ENCODE measurements at regions not wholly inside any gene's neighbourhood (a gene's known extent, or its start where the extent isn't known, plus 50 kb on each side); places are given as distances from the start of the nearest gene placed in this dataset.

GRCh38 chr5:97338729-97339128 is 155.7 kb upstream of the RIOK2 start:
- Histone ChIP-seq H3K27ac (ENCODE audit: low read depth, low read length) (no peak overlapping the region), H3K27me3 (ENCODE audit: control insufficient read depth, insufficient read depth, low read length) (no peaks in the 10 kb centered on the region), H3K36me3 (ENCODE audit: control insufficient read depth, insufficient read depth, low read length) (no peaks in the 10 kb centered on the region), H3K9ac (ENCODE audit: low read length) (no peak overlapping the region), H3K4me1 (ENCODE audit: control insufficient read depth, insufficient read depth, low read length) (no peaks in the 10 kb centered on the region), H3K4me3 (ENCODE audit: low read length) (no peak overlapping the region)

- no peaks in the 10 kb centered on the region for H3K36me3 ChIP-seq (ENCODE audit: control insufficient read depth, insufficient read depth, low read length)
- no peaks in the 10 kb centered on the region for H3K27me3 ChIP-seq (ENCODE audit: control insufficient read depth, insufficient read depth, low read length)
- H3K4me1 ChIP-seq (ENCODE audit: control insufficient read depth, insufficient read depth, low read length): no peaks in the 10 kb centered on the region
- no peak overlapping the region for H3K9ac ChIP-seq (ENCODE audit: low read length)
- no peak overlapping the region for H3K4me3 ChIP-seq (ENCODE audit: low read length)
- no peak overlapping the region for H3K27ac ChIP-seq (ENCODE audit: low read depth, low read length)
Observed at GRCh38 chr5:97355775-97356174, 172.7 kb upstream of the RIOK2 start.

GRCh38 chr5:97363577-97363976 is 180.5 kb upstream of the RIOK2 start:
- H3K4me1 ChIP-seq (ENCODE audit: control insufficient read depth, insufficient read depth, low read length): no peaks in the 10 kb centered on the region
- no peaks in the 10 kb centered on the region for H3K27me3 ChIP-seq (ENCODE audit: control insufficient read depth, insufficient read depth, low read length)
- H3K4me3 ChIP-seq (ENCODE audit: low read length): no peak overlapping the region
- no peak overlapping the region for H3K27ac ChIP-seq (ENCODE audit: low read depth, low read length)
- no peaks in the 10 kb centered on the region for H3K36me3 ChIP-seq (ENCODE audit: control insufficient read depth, insufficient read depth, low read length)
- no peak overlapping the region for H3K9ac ChIP-seq (ENCODE audit: low read length)

- Histone ChIP-seq H3K27me3 (ENCODE audit: control insufficient read depth, insufficient read depth, low read length) (no peaks in the 10 kb centered on the region), H3K4me3 (ENCODE audit: low read length) (no peak overlapping the region), H3K4me1 (ENCODE audit: control insufficient read depth, insufficient read depth, low read length) (no peaks in the 10 kb centered on the region), H3K36me3 (ENCODE audit: control insufficient read depth, insufficient read depth, low read length) (no peaks in the 10 kb centered on the region), H3K9ac (ENCODE audit: low read length) (no peak overlapping the region), H3K27ac (ENCODE audit: low read depth, low read length) (no peak overlapping the region)
Observed at GRCh38 chr5:97364731-97365130, 181.7 kb upstream of the RIOK2 start.

GRCh38 chr5:97365163-97365845 is 182.3 kb upstream of the RIOK2 start:
- H3K4me3 ChIP-seq (ENCODE audit: low read length): no peak overlapping the region
- no peaks in the 10 kb centered on the region for H3K36me3 ChIP-seq (ENCODE audit: control insufficient read depth, insufficient read depth, low read length)
- H3K4me1 ChIP-seq (ENCODE audit: control insufficient read depth, insufficient read depth, low read length): no peaks in the 10 kb centered on the region
- no peak overlapping the region for H3K27ac ChIP-seq (ENCODE audit: low read depth, low read length)
- H3K9ac ChIP-seq (ENCODE audit: low read length): no peak overlapping the region
- H3K27me3 ChIP-seq (ENCODE audit: control insufficient read depth, insufficient read depth, low read length): no peaks in the 10 kb centered on the region

DNA sequence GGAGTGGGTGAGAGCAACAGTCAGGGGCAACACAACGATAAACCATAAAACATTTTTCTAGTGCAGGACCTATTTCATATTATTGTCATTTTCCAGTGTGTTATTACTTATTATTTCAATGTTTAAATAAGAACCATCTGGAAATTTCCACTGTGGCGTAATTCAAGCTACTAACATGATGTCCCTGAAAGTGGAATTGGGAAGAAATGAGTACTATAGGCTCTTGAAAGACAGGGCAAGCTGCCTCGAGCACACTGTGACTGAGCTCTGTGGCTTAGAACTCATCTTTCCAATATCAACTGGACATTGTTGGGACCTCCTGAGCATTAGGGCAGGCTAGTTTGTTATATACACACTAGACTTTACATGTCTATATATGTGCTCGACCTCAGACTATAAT is 182.9 kb upstream of the RIOK2 start:
- H3K4me1 ChIP-seq (ENCODE audit: control insufficient read depth, insufficient read depth, low read length): no peaks in the 10 kb centered on the region
- H3K4me3 ChIP-seq (ENCODE audit: low read length): no peak overlapping the region
- no peak overlapping the region for H3K9ac ChIP-seq (ENCODE audit: low read length)
- no peaks in the 10 kb centered on the region for H3K36me3 ChIP-seq (ENCODE audit: control insufficient read depth, insufficient read depth, low read length)
- H3K27ac ChIP-seq (ENCODE audit: low read depth, low read length): no peak overlapping the region
- H3K27me3 ChIP-seq (ENCODE audit: control insufficient read depth, insufficient read depth, low read length): no peaks in the 10 kb centered on the region

DNA sequence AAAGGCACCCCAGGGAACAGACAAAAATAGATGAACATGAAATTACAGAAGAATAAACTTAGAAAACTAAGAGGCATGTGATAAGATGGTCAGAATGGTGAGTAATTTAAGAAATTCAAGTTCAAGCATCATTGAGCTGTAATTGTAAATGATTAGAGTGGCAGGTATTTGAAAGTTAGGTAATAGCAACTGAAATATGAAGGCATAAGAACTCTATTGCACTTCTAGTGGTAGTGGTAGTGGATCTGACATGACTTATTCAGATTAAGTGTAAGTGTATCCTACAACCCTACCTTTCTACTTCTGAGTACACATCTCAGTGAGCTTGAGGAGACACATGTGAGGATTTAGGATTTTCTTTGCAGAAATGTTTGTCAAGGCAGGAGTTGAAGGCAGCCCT is 192.9 kb upstream of the RIOK2 start:
- H3K36me3 ChIP-seq (ENCODE audit: control insufficient read depth, insufficient read depth, low read length): no peaks in the 10 kb centered on the region
- H3K4me3 ChIP-seq (ENCODE audit: low read length): no peak overlapping the region
- H3K4me1 ChIP-seq (ENCODE audit: control insufficient read depth, insufficient read depth, low read length): no peaks in the 10 kb centered on the region
- no peak overlapping the region for H3K27ac ChIP-seq (ENCODE audit: low read depth, low read length)
- H3K9ac ChIP-seq (ENCODE audit: low read length): no peak overlapping the region
- H3K27me3 ChIP-seq (ENCODE audit: control insufficient read depth, insufficient read depth, low read length): no peaks in the 10 kb centered on the region

- Histone ChIP-seq H3K4me1 (ENCODE audit: control insufficient read depth, insufficient read depth, low read length) (no peaks in the 10 kb centered on the region), H3K36me3 (ENCODE audit: control insufficient read depth, insufficient read depth, low read length) (no peaks in the 10 kb centered on the region), H3K27me3 (ENCODE audit: control insufficient read depth, insufficient read depth, low read length) (no peaks in the 10 kb centered on the region), H3K9ac (ENCODE audit: low read length) (no peak overlapping the region), H3K4me3 (ENCODE audit: low read length) (no peak overlapping the region), H3K27ac (ENCODE audit: low read depth, low read length) (no peak overlapping the region)
Observed at GRCh38 chr5:97377582-97377981, 194.5 kb upstream of the RIOK2 start.

DNA sequence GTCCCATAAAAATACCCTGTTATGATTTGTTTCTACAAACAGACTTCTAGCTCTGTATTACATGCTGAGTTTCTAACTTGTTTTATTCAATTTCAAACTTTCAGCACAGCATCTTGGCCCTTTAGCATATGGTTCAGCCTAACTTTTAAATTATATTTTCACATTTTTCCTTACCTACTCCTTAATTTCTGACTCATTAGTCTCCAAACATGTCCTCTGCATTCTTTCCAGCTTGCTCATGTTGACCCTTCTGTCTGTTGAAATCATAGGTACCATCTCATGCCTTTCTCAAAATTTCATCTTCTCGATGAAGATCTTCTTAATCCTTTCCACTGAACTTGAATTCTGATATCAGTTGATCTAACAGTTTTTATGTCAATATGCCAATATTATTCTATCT is 200.9 kb upstream of the RIOK2 start:
- no peaks in the 10 kb centered on the region for H3K27me3 ChIP-seq (ENCODE audit: control insufficient read depth, insufficient read depth, low read length)
- no peaks in the 10 kb centered on the region for H3K36me3 ChIP-seq (ENCODE audit: control insufficient read depth, insufficient read depth, low read length)
- H3K4me1 ChIP-seq (ENCODE audit: control insufficient read depth, insufficient read depth, low read length): no peaks in the 10 kb centered on the region
- no peak overlapping the region for H3K4me3 ChIP-seq (ENCODE audit: low read length)
- H3K27ac ChIP-seq (ENCODE audit: low read depth, low read length): no peak overlapping the region
- H3K9ac ChIP-seq (ENCODE audit: low read length): no peak overlapping the region

DNA sequence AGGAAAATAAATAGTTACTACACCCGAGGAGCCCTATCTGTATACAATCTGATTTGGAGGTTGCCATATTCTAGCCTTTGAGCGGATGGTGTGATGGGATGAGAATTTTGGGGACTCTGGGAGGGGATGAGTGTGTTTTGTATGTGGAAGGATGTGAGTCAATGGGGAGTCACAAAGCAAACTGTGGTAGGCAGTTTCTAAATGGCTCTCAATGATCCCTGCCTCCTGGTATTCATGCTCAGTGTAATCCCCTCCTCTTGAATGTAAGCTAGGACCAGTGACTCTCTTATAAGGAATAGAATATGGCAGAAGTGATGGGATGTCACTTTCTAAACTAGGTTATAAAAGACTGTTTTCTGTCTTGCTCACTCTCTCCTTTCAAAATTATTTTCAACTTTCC is 205.7 kb upstream of the RIOK2 start:
- Histone ChIP-seq H3K36me3 (ENCODE audit: control insufficient read depth, insufficient read depth, low read length) (no peaks in the 10 kb centered on the region), H3K4me1 (ENCODE audit: control insufficient read depth, insufficient read depth, low read length) (no peaks in the 10 kb centered on the region), H3K9ac (ENCODE audit: low read length) (no peak overlapping the region), H3K27ac (ENCODE audit: low read depth, low read length) (no peak overlapping the region), H3K4me3 (ENCODE audit: low read length) (no peak overlapping the region), H3K27me3 (ENCODE audit: control insufficient read depth, insufficient read depth, low read length) (no peaks in the 10 kb centered on the region)

DNA sequence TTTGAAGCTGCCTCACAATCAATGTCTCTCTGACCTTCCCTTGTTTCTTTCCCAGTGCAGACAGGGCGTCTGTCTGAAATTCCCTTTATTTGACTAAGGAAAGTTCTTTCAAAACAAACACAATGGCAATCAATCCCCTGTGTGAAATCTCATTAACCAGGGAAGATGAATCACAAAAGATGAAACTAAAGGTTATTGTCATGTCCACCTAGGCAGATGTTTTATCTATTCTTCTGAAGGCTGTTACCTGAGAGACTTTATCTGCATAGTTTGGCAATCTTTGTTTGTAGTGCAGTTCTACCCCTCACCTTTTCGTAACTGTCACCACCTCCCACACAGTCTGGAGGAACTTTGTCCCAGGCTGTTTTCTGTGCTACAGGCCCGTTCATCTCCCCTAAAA is 217.5 kb upstream of the RIOK2 start:
- Histone ChIP-seq H3K4me3 (ENCODE audit: low read length) (no peak overlapping the region), H3K27ac (ENCODE audit: low read depth, low read length) (no peak overlapping the region), H3K4me1 (ENCODE audit: control insufficient read depth, insufficient read depth, low read length) (no peaks in the 10 kb centered on the region)

GRCh38 chr5:97405941-97406340 is 222.9 kb upstream of the RIOK2 start:
- Histone ChIP-seq H3K4me3 (ENCODE audit: low read length) (no peak overlapping the region), H3K9ac (ENCODE audit: low read length) (no peak overlapping the region), H3K27me3 (ENCODE audit: control insufficient read depth, insufficient read depth, low read length) (no peaks in the 10 kb centered on the region), H3K4me1 (ENCODE audit: control insufficient read depth, insufficient read depth, low read length) (no peaks in the 10 kb centered on the region), H3K27ac (ENCODE audit: low read depth, low read length) (no peak overlapping the region), H3K36me3 (ENCODE audit: control insufficient read depth, insufficient read depth, low read length) (no peaks in the 10 kb centered on the region)

More for the DNA sequence above, 217.5 kb upstream of the RIOK2 start:
- H3K36me3 ChIP-seq (ENCODE audit: control insufficient read depth, insufficient read depth, low read length): no peaks in the 10 kb centered on the region
- H3K9ac ChIP-seq (ENCODE audit: low read length): no peak overlapping the region
- no peaks in the 10 kb centered on the region for H3K27me3 ChIP-seq (ENCODE audit: control insufficient read depth, insufficient read depth, low read length)

DNA sequence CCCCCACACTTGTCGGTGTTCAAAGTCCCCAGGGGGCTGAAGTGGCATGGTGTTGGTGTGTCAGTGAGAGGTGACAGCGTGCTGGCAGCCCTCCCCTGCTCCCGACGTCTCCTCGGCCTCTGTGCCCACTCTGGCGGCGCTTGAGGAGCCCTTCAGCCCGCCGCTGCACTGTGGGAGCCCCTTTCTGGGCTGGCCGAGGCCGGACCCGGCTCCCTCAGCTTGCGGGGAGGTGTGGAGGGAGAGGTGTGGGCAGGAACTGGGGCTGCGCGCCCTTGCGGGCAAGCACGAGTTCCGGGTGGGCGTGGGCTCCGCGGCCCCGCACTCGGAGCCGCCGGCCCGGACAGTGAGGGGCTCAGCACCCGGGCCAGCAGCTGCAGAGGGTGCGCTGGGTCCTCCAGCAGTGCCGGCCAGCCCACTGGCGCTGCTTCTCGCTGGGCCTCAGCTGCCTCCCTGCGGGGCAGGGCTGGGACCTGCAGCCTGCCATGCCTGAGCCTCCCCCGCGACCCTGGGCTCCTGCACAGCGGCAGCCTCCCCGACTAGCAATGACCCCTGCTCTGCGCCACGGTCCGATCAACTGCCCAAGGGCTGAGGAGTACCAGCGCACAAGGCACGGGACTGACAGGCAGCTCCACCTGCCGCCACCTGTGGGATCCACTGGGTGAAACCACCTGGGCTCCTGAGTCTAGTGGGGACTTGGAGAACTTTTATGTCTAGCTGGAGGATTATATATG is 224.1 kb upstream of the RIOK2 start:
- Histone ChIP-seq H3K36me3 (ENCODE audit: control insufficient read depth, insufficient read depth, low read length) (no peaks in the 10 kb centered on the region), H3K27me3 (ENCODE audit: control insufficient read depth, insufficient read depth, low read length) (no peaks in the 10 kb centered on the region), H3K9ac (ENCODE audit: low read length) (no peak overlapping the region), H3K27ac (ENCODE audit: low read depth, low read length) (no peak overlapping the region), H3K4me3 (ENCODE audit: low read length) (no peak overlapping the region), H3K4me1 (ENCODE audit: control insufficient read depth, insufficient read depth, low read length) (no peaks in the 10 kb centered on the region)
